ENCODE measurements at regions not wholly inside any gene's neighbourhood (a gene's known extent, or its start where the extent isn't known, plus 50 kb on each side); places are given as distances from the start of the nearest gene placed in this dataset.
A peak's percentile ranks its signal among the peaks of the same experiment; 100 is the strongest.

DNA sequence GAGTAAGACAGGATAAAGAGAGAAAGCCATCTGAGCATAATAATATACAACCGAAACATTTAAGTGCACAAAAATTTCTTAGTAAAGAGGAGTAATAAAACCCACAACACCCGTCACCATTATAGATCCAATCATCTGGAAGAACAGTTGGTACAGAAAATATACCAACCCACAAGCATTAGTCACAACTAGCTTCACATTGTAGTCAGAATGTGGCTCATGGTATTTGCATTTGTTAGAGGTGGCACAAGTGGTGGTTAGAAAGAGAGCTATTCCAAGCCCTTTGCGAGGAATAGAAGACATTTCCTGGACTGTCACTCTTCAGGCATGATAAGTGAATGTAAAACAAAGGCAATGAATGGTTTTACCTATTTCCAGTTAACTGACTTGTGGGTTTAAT, 677.5 kb upstream of the ST8SIA4 start:
- TF ChIP-seq CTCF (conservative IDR thresholded peaks at IDR 0.05; ENCODE audit: control insufficient read depth, insufficient read depth, low read depth, low read length), result no peak
- H3K4me3 ChIP-seq (ENCODE audit: control insufficient read depth, low read depth, low read length), result no peak overlapping the region
- peak; percentile 6 for DNase-seq (ENCODE audit: low read depth)

- DNase-seq (ENCODE audit: low read depth), result no peak
- TF ChIP-seq CTCF (conservative IDR thresholded peaks at IDR 0.05; ENCODE audit: control insufficient read depth, insufficient read depth, low read depth, low read length), result no peak
- no peak overlapping the region for H3K4me3 ChIP-seq (ENCODE audit: control insufficient read depth, low read depth, low read length)
These were observed 670.9 kb upstream of the ST8SIA4 start for GRCh38 chr5:101574017-101574416.

DNA sequence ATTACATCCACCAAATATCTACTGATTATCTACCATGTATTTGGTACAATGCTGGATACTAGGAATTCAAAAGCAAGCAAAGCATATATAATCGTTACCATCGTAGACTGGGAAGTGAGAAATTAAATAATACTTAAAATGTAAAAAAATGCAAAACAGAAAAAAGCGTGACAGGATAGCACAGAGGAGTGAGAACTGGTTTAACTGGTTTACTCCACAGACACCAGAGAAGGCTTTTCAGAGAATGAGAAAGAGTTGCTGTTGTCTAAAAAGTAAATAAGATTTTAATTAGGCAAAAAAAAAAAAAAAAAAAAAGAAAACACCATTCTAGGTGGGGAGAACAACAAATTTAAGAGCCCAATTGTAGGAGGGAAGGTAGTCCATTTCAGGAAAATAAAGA, 657.9 kb upstream of the ST8SIA4 start:
- H3K4me3 ChIP-seq (ENCODE audit: control insufficient read depth, low read depth, low read length), result no peak overlapping the region
- no peak for TF ChIP-seq CTCF (conservative IDR thresholded peaks at IDR 0.05; ENCODE audit: control insufficient read depth, insufficient read depth, low read depth, low read length)
- no peak for DNase-seq (ENCODE audit: low read depth)

GRCh38 chr5:101543780-101544179, 640.7 kb upstream of the ST8SIA4 start:
- TF ChIP-seq CTCF (conservative IDR thresholded peaks at IDR 0.05; ENCODE audit: control insufficient read depth, insufficient read depth, low read depth, low read length), result no peak
- peak; percentile 54 for DNase-seq (ENCODE audit: low read depth)
- no peak overlapping the region for H3K4me3 ChIP-seq (ENCODE audit: control insufficient read depth, low read depth, low read length)

DNA sequence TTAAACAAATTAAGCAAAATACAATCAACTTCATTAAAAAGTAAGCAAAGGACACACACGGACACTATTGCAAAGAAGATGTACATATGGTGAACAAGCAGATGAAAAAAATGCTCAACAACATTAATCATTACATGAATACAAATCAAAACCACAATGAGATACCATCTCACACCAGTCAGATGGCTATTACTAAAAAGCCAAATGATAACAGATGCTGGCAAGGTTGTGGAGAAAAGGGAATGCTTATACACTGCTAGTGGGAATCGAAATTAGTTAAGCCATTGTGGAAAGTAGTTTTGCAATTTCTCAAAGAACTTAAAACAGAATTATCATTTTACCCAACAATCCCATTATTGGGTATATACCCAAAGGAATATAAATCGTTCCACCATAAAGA, 636.2 kb upstream of the ST8SIA4 start:
- peak; percentile 18 for DNase-seq (ENCODE audit: low read depth)
- no peak for TF ChIP-seq CTCF (conservative IDR thresholded peaks at IDR 0.05; ENCODE audit: control insufficient read depth, insufficient read depth, low read depth, low read length)

DNA sequence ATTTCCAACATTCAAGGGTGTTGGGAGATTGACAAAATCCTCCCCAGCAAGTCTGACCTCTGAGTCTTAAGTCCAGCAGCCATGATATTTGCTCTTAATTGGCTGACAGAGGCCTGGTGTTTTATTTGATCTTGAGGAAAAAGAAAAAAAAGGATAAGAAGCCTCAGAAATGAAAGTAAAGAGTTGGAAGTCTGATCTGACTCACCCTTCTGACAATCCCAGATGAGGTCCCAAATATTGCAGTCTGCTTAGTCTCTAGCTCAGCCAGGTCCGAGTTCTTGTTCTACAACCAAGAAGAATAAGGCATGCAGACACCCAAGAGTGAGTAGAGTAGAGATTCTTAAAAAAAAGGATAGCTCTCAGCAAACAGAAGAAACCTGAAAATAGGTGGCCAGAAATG, 632.5 kb upstream of the ST8SIA4 start:
- no peak for TF ChIP-seq CTCF (conservative IDR thresholded peaks at IDR 0.05; ENCODE audit: control insufficient read depth, insufficient read depth, low read depth, low read length)
- H3K4me3 ChIP-seq (ENCODE audit: control insufficient read depth, low read depth, low read length), result no peak overlapping the region
- peak; percentile 54 for DNase-seq (ENCODE audit: low read depth)

More for the DNA sequence above, 636.2 kb upstream of the ST8SIA4 start:
- H3K4me3 ChIP-seq (ENCODE audit: control insufficient read depth, low read depth, low read length), result no peak overlapping the region

DNA sequence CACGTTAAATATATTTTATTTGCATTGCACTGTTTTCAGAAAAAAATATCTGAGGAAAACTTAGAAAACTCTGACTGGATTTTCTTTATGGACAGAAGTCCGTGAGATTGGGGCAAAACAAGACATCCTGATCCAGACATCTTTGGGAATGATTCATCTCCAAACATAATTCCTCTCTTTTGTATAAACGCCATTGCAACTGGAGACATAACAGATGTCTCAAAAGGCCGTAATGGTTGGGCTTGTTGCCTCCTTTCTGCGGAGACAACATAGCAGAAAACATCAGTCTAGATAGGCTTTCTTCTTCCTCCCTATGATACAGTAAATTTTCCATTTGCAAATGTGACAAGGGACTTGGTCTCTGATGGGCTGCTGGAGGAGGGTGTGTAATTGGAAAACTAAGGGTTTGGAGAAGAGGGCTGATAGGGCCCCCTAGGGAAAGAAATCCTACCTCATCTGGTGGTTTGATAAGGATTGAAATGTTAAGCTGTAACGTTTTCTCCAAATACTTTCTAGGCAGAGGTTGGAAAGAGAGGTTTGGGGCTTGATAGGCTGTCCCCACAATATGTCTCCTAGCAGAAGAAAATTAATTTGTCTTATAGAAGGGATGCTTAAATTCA, 631.5 kb upstream of the ST8SIA4 start:
- no peak overlapping the region for H3K4me3 ChIP-seq (ENCODE audit: control insufficient read depth, low read depth, low read length)
- TF ChIP-seq CTCF (conservative IDR thresholded peaks at IDR 0.05; ENCODE audit: control insufficient read depth, insufficient read depth, low read depth, low read length), result peak; percentile 30
- DNase-seq (ENCODE audit: low read depth), result peak; percentile 66

Measured in fibroblast of mammary gland (primary cell).